ENCODE measurements at regions not wholly inside any gene's neighbourhood (a gene's known extent, or its start where the extent isn't known, plus 50 kb on each side); places are given as distances from the start of the nearest gene placed in this dataset.

- no peak for DNase-seq (ENCODE audit: low read depth)
Observed at GRCh38 chr5:159536646-159537045, 206.4 kb upstream of the IL12B start.

- DNase-seq (ENCODE audit: low read depth) = no peak
Observed at GRCh38 chr5:159539678-159540077, 209.4 kb upstream of the IL12B start.

- no peak for DNase-seq (ENCODE audit: low read depth)
Observed at GRCh38 chr5:159543326-159543725, 213.0 kb upstream of the IL12B start.

- no peak for DNase-seq (ENCODE audit: low read depth)
Observed at GRCh38 chr5:159545156-159545555, 214.9 kb upstream of the IL12B start.

GRCh38 chr5:159547466-159548195, 217.3 kb upstream of the IL12B start:
- DNase-seq (ENCODE audit: low read depth) = no peak

- no peak for DNase-seq (ENCODE audit: low read depth)
Observed at GRCh38 chr5:159548517-159548916, 218.2 kb upstream of the IL12B start.

- DNase-seq (ENCODE audit: low read depth) = no peak
Observed at GRCh38 chr5:159549046-159549445, 218.8 kb upstream of the IL12B start.

GRCh38 chr5:159550951-159551350, 220.7 kb upstream of the IL12B start:
- no peak for DNase-seq (ENCODE audit: low read depth)

- DNase-seq (ENCODE audit: low read depth) = no peak
Observed at GRCh38 chr5:159552751-159553150, 222.5 kb upstream of the IL12B start.

GRCh38 chr5:159553792-159554191, 223.5 kb upstream of the IL12B start:
- no peak for DNase-seq (ENCODE audit: low read depth)

GRCh38 chr5:159555084-159555483, 224.8 kb upstream of the IL12B start:
- DNase-seq (ENCODE audit: low read depth) = no peak

GRCh38 chr5:159559337-159559736, 229.1 kb upstream of the IL12B start:
- DNase-seq (ENCODE audit: low read depth) = no peak

- DNase-seq (ENCODE audit: low read depth) = no peak
Observed at GRCh38 chr5:159560088-159560487, 229.8 kb upstream of the IL12B start.

- DNase-seq (ENCODE audit: low read depth) = no peak
Observed at GRCh38 chr5:159564031-159564430, 233.7 kb upstream of the IL12B start.

- DNase-seq (ENCODE audit: low read depth) = no peak
Observed at GRCh38 chr5:159566832-159567231, 236.5 kb upstream of the IL12B start.

GRCh38 chr5:159567461-159567860, 237.2 kb upstream of the IL12B start:
- no peak for DNase-seq (ENCODE audit: low read depth)

- no peak for DNase-seq (ENCODE audit: low read depth)
Observed at GRCh38 chr5:159571501-159572244, 241.4 kb upstream of the IL12B start.

GRCh38 chr5:159576902-159577301, 246.6 kb upstream of the IL12B start:
- no peak for DNase-seq (ENCODE audit: low read depth)

GRCh38 chr5:159581502-159582249, 251.4 kb upstream of the IL12B start:
- DNase-seq (ENCODE audit: low read depth) = no peak

- DNase-seq (ENCODE audit: low read depth) = no peak
Observed at GRCh38 chr5:159582756-159583541, 252.7 kb upstream of the IL12B start.

- DNase-seq (ENCODE audit: low read depth) = no peak
Observed at GRCh38 chr5:159586921-159587320, 256.6 kb upstream of the IL12B start.

- DNase-seq (ENCODE audit: low read depth) = no peak
Observed at GRCh38 chr5:159588941-159589340, 258.7 kb upstream of the IL12B start.

Measured in stimulated activated CD8-positive, alpha-beta memory T cell treated with anti-CD3 and anti-CD28 coated beads, Interleukin-4, amount 100 ng/mL, for 24 hours (primary cell).